ENCODE measurements at regions not wholly inside any gene's neighbourhood (a gene's known extent, or its start where the extent isn't known, plus 50 kb on each side); places are given as distances from the start of the nearest gene placed in this dataset.

DNA sequence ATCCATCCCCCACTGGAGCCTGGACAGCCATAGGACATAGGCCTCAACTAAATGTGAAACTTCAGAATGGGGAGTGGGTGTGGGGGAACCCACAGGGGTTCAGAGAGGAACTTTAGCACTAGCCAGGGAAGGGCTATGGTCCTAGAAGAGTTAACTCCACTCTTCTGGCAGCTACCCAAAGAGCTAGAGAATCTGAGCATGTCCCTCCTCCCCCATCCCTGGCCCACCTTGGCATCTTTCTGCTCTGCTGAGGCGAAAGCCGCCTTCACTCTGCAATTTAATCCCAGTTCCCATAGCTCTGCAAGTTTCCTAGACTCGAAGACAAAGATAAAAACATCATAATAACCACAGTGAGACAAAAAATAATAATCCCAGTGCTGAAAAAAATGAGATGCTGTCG, 214.7 kb upstream of the RTL1 start:
- H3K27ac Mint-ChIP-seq: no peak overlapping the region
- peaks cover 21% of the 10 kb centered on the region for H3K4me1 Mint-ChIP-seq (ENCODE audit: low read depth)
- ChIA-PET CTCF (no interaction called here), POLR2A (no interaction called here)
- H3K36me3 Mint-ChIP-seq (ENCODE audit: low read depth): no peaks in the 10 kb centered on the region
- H3K9me3 Mint-ChIP-seq (ENCODE audit: insufficient read depth): no peaks in the 10 kb centered on the region
- H3K27me3 Mint-ChIP-seq (ENCODE audit: low read depth): peaks cover 8% of the 10 kb centered on the region
- no peak for ATAC-seq
- DNase-seq: no peak
- H3K4me3 Mint-ChIP-seq: no peak overlapping the region

GRCh38 chr14:101118746-101119591, 215.4 kb upstream of the RTL1 start:
- Mint-ChIP-seq H3K9me3 (ENCODE audit: insufficient read depth) (no peaks in the 10 kb centered on the region), H3K4me1 (ENCODE audit: low read depth) (peaks cover 21% of the 10 kb centered on the region), H3K27ac (no peak overlapping the region), H3K4me3 (no peak overlapping the region), H3K27me3 (ENCODE audit: low read depth) (peaks cover 8% of the 10 kb centered on the region), H3K36me3 (ENCODE audit: low read depth) (no peaks in the 10 kb centered on the region)
- DNase-seq (no peak), ATAC-seq (no peak)
- ChIA-PET POLR2A (no interaction called here), CTCF (no interaction called here)

GRCh38 chr14:101119830-101120571, 216.5 kb upstream of the RTL1 start:
- ATAC-seq (no peak), DNase-seq (no peak)
- H3K4me1 Mint-ChIP-seq (ENCODE audit: low read depth): peaks cover 21% of the 10 kb centered on the region
- no peaks in the 10 kb centered on the region for H3K36me3 Mint-ChIP-seq (ENCODE audit: low read depth)
- POLR2A ChIA-PET: no interaction called here
- CTCF ChIA-PET: no interaction called here
- no peaks in the 10 kb centered on the region for H3K9me3 Mint-ChIP-seq (ENCODE audit: insufficient read depth)
- no peak overlapping the region for H3K4me3 Mint-ChIP-seq
- peaks cover 8% of the 10 kb centered on the region for H3K27me3 Mint-ChIP-seq (ENCODE audit: low read depth)
- H3K27ac Mint-ChIP-seq: peak overlapping the region; percentile 84

- Mint-ChIP-seq H3K36me3 (ENCODE audit: low read depth) (no peaks in the 10 kb centered on the region), H3K27ac (peak overlapping the region; percentile 84), H3K27me3 (ENCODE audit: low read depth) (peaks cover 8% of the 10 kb centered on the region), H3K9me3 (ENCODE audit: insufficient read depth) (no peaks in the 10 kb centered on the region), H3K4me1 (ENCODE audit: low read depth) (peaks cover 21% of the 10 kb centered on the region), H3K4me3 (peak overlapping the region; percentile 51)
- ATAC-seq (peak; percentile 78), DNase-seq (peak; percentile 56)
- POLR2A ChIA-PET: no interaction called here
- CTCF ChIA-PET: no interaction called here
These were observed 217.4 kb upstream of the RTL1 start for GRCh38 chr14:101120641-101121507.

GRCh38 chr14:101121508-101122139, 218.1 kb upstream of the RTL1 start:
- ATAC-seq: no peak
- peak overlapping the region; percentile 56 for H3K27ac Mint-ChIP-seq
- H3K9me3 Mint-ChIP-seq (ENCODE audit: insufficient read depth): no peaks in the 10 kb centered on the region
- peaks cover 21% of the 10 kb centered on the region for H3K4me1 Mint-ChIP-seq (ENCODE audit: low read depth)
- no peak overlapping the region for H3K4me3 Mint-ChIP-seq
- POLR2A ChIA-PET: no interaction called here
- no peaks in the 10 kb centered on the region for H3K36me3 Mint-ChIP-seq (ENCODE audit: low read depth)
- CTCF ChIA-PET: no interaction called here
- DNase-seq: peak; percentile 19
- peaks cover 8% of the 10 kb centered on the region for H3K27me3 Mint-ChIP-seq (ENCODE audit: low read depth)

DNA sequence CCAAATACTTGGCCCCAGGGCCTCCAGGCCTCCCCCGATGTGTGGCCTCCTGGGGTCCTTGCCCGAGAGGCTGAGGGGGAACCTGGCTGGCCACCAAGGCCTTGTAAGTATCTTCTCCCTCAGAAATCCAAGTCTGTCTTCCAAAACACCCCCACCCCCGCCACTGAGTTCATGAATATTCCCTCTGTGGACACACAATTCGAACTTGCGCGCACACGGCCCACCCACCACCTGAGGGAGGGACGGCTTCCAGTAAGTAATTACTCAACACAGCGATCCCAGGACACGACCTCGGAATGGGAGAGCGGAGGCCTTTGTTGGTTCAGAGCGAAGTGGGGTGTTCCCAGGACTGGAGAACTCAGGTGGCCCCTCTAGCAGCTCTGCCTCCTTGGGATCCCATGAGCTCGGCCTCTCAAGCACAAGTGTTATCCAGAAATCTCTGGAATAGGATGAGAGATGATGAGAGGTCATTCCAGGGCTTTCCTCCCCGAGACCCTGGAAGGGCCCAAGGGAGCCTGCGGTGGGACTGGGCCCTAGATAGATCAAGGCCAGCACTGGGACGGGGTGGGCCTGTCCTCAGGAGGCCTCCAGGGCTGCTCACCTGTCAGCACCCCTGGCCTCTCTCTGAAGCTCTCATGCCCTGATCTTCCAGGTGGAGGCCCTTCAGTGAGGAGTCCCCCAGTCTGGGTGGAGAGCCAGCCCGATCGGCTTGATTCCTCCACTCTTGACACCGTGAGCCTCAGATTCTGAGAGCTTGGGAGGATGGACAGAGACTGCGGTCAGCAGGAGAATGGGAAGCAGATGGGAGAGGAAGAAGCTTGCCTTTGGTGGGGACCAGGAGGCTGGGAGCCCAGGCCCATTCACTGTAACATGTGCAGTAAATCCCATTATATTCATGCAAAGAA, 219.0 kb upstream of the RTL1 start:
- no peaks in the 10 kb centered on the region for H3K9me3 Mint-ChIP-seq (ENCODE audit: insufficient read depth)
- DNase-seq (peak; percentile 17), ATAC-seq (no peak)
- no peak overlapping the region for H3K27ac Mint-ChIP-seq
- H3K27me3 Mint-ChIP-seq (ENCODE audit: low read depth): peaks cover 6% of the 10 kb centered on the region
- H3K36me3 Mint-ChIP-seq (ENCODE audit: low read depth): no peaks in the 10 kb centered on the region
- no peak overlapping the region for H3K4me3 Mint-ChIP-seq
- ChIA-PET POLR2A (no interaction called here), CTCF (no interaction called here)
- H3K4me1 Mint-ChIP-seq (ENCODE audit: low read depth): peaks cover 21% of the 10 kb centered on the region

DNA sequence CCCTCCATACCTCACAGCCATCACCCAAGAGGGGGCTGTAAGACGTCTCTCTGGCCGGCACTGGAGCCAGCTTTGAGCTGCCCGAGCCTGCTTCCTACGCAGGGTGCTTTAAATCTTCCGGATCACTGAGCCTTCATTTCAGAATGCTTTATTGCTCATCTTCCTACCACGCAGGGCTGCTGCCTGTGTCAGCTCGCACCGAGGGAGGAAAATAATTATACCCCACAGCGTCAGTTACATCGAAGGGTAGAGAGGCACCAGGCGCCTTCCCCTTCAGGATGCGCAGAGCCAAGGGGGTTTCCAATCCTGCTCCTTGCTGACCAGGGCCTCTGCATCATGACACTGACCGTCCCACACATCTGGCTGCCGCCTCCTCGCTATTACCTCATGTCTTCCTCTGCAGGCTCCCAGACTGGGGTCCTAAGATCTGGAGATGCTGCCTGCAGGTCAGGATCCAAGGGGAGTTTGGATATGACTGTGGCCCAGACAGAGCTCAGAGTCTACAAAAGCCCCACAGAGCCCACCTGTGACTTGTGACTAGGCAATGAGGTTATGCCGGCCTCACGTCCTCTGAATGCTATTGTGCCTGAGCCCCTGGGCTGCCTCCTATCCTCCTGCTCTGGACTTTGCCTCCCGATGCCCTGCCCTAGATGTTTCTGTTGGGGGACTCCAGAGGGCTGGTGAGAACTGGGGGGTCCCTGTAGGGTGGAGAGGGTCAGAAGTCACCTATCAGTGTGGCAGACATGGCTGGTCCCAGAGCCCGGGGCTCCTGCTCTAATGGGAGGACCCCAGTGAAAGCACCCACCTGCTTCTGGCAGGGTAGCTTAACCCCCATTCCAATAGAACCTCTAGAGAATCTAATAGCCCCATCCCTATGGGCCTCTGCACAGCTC, 220.3 kb upstream of the RTL1 start:
- H3K27ac Mint-ChIP-seq: no peak overlapping the region

GRCh38 chr14:101124815-101125214, 221.3 kb upstream of the RTL1 start:
- Mint-ChIP-seq H3K4me3 (no peak overlapping the region), H3K36me3 (ENCODE audit: low read depth) (no peaks in the 10 kb centered on the region), H3K27ac (no peak overlapping the region), H3K4me1 (ENCODE audit: low read depth) (peaks cover 17% of the 10 kb centered on the region), H3K9me3 (ENCODE audit: insufficient read depth) (no peaks in the 10 kb centered on the region), H3K27me3 (ENCODE audit: low read depth) (peaks cover 4% of the 10 kb centered on the region)
- DNase-seq (peak; percentile 16), ATAC-seq (no peak)
- POLR2A ChIA-PET: no interaction called here
- CTCF ChIA-PET: no interaction called here

More for the DNA sequence above, 220.3 kb upstream of the RTL1 start:
- peak; percentile 13 for DNase-seq
- Mint-ChIP-seq H3K9me3 (ENCODE audit: insufficient read depth) (no peaks in the 10 kb centered on the region), H3K4me3 (no peak overlapping the region), H3K27me3 (ENCODE audit: low read depth) (peaks cover 5% of the 10 kb centered on the region), H3K4me1 (ENCODE audit: low read depth) (peaks cover 21% of the 10 kb centered on the region), H3K36me3 (ENCODE audit: low read depth) (no peaks in the 10 kb centered on the region)
- ATAC-seq: no peak
- ChIA-PET CTCF (no interaction called here), POLR2A (no interaction called here)

DNA sequence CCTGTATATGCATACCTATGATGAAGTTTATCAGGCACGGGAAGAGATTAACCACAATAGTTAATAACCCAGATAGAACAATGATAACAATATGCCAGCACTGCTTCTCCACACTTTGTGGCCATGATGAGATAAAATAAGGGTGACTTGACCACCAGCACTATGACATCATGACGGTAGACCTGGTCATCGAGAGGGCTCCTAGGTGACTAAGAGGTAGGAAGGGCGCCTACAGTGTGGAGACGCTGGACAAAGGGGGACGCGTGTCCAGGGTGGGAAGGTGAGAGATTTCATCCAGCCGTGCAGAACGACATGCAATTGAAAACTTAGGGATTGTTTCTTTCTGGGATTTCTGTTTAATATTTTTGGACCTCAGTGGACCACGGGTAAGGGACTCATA, 221.8 kb upstream of the RTL1 start:
- ATAC-seq (no peak), DNase-seq (no peak)
- peaks cover 5% of the 10 kb centered on the region for H3K27me3 Mint-ChIP-seq (ENCODE audit: low read depth)
- no peak overlapping the region for H3K27ac Mint-ChIP-seq
- ChIA-PET POLR2A (no interaction called here), CTCF (no interaction called here)
- H3K9me3 Mint-ChIP-seq (ENCODE audit: insufficient read depth): no peaks in the 10 kb centered on the region
- no peak overlapping the region for H3K4me3 Mint-ChIP-seq
- peaks cover 12% of the 10 kb centered on the region for H3K4me1 Mint-ChIP-seq (ENCODE audit: low read depth)
- no peaks in the 10 kb centered on the region for H3K36me3 Mint-ChIP-seq (ENCODE audit: low read depth)

DNA sequence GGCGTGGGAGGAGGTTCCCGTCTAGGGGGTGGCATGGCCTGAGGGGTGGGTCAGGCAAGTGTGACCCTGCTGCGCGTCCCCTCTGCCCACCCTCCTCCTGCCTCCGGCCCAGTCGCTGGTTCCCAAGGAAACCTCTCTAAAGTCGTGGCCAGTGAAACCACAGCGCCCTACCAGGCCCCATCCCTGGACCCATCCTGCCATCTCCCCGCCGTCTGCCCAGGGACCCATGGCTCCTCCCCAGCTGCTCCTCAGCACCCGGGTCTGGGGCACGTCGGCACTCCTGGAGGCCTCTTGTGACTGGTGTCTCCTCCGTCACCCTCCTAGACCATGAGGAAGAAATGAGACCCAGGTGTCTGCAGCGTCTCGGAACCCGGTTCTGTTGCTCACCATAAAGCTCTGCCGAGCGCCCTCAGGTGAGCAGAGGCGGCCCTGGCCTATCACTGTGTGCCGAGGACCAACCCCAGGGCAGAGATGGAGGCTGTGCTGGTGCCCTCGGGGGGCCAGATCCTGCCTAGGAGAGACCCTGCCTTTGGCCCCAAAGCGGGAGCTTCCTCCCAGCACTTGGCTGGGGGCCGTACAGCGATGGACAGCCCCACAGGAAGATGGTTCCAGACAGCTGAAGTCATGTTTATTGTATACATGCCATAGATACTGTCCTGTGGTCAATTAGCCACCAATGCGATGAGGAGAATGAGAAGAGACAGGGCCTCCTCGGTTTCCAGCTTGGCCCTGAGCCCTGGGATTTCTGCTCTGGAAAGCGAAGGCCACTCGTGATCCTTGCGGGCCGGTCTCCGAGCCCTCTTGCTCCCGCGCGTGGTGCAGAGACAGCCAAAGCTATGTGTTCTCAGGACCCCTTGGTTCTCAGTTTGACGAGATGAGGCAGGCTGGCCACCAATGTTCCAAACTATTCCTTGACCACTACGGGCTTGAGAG, 222.5 kb upstream of the RTL1 start:
- peak; percentile 8 for DNase-seq
- Mint-ChIP-seq H3K4me3 (no peak overlapping the region), H3K36me3 (ENCODE audit: low read depth) (no peaks in the 10 kb centered on the region), H3K27me3 (ENCODE audit: low read depth) (peaks cover 8% of the 10 kb centered on the region), H3K9me3 (ENCODE audit: insufficient read depth) (no peaks in the 10 kb centered on the region), H3K4me1 (ENCODE audit: low read depth) (peaks cover 5% of the 10 kb centered on the region), H3K27ac (no peak overlapping the region)
- no peak for ATAC-seq
- ChIA-PET POLR2A (no interaction called here), CTCF (no interaction called here)

Measured in activated CD8-positive, alpha-beta T cell treated with anti-CD3 and anti-CD28 coated beads, Interleukin-2, amount 10 ng/mL, durations not matched to agents 7 days and 5 days (primary cell).